ENCODE measurements at regions not wholly inside any gene's neighbourhood (a gene's known extent, or its start where the extent isn't known, plus 50 kb on each side); places are given as distances from the start of the nearest gene placed in this dataset.

GRCh38 chr4:178633263-178633662 is 1191.0 kb upstream of the AGA start:
- no peak for DNase-seq

- DNase-seq = no peak
Measured at GRCh38 chr4:178664621-178665020, 1222.4 kb upstream of the AGA start.

- DNase-seq = no peak
Measured at GRCh38 chr4:178665916-178666315, 1223.7 kb upstream of the AGA start.

GRCh38 chr4:178671766-178672165 is 1229.5 kb upstream of the AGA start:
- no peak for DNase-seq

DNA sequence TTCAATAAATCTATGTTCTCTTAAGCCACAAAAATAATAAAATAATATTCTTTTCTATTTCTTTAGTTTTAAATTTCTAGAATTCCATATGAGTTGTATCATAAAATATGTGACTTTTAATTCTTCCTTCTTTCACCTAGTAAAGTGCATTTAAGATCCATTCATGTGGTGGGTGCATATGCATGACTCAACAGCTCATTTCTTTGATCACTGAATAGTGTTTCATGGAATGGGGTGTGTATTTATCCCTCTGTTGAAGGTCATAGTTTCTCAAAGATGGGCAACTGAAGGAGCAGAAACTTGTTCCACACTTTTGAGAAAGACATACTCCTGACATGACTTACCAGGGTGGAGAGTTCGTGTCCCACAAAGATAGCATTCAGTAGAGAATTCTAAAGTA is 1230.3 kb upstream of the AGA start:
- DNase-seq = no peak

- no peak for DNase-seq
Measured at GRCh38 chr4:178681871-178682270, 1239.6 kb upstream of the AGA start.

DNA sequence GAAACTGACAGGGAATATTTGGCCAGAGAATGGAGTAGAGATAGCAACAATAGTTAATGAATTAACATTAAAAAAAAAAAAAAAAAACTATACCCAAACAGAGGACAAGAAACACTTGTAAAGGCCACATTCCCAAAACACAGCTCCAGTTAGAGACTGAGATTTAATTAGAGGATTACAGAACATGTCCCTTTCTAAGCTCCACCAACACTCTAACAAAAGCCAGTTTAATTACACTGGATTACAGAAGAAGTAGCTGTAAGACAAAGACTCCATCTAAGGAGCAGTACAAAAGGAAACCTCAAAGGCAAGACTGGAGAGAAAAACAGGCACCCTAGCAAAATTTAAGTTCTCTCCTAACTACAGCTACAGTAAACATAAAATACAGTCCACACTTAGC is 1247.7 kb upstream of the AGA start:
- DNase-seq = no peak

DNA sequence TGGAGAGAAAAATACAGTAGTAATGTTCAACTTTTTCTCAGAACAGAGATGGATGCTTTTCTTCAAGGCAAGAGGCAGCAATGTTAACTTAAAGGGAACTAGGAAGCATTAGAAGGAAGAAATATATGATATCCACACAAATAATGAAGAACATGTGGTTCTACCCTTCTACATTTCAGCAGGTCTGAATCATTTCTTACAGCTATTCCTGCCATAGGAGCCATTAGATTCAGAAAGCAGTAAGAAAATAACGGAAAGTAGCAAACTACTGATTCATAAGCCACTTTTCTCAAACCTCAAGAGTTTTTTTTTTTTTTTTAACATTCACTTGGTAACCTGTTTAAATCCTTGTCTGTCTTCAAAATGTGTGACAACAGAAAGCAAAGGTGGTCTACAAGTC is 1251.6 kb upstream of the AGA start:
- DNase-seq = no peak

- DNase-seq = no peak
Measured at GRCh38 chr4:178696515-178696914, 1254.3 kb upstream of the AGA start.

- DNase-seq = no peak
Measured at GRCh38 chr4:178712486-178712885, 1270.2 kb upstream of the AGA start.

GRCh38 chr4:178738026-178738425 is 1295.8 kb upstream of the AGA start:
- DNase-seq = no peak

GRCh38 chr4:178745203-178745602 is 1303.0 kb upstream of the AGA start:
- DNase-seq = no peak

- DNase-seq = no peak
Measured at GRCh38 chr4:178752954-178753525, 1310.8 kb upstream of the AGA start.

- no peak for DNase-seq
Measured at GRCh38 chr4:178778496-178778895, 1336.3 kb upstream of the AGA start.

- no peak for DNase-seq
Measured at GRCh38 chr4:178781779-178782178, 1339.5 kb upstream of the AGA start.

DNA sequence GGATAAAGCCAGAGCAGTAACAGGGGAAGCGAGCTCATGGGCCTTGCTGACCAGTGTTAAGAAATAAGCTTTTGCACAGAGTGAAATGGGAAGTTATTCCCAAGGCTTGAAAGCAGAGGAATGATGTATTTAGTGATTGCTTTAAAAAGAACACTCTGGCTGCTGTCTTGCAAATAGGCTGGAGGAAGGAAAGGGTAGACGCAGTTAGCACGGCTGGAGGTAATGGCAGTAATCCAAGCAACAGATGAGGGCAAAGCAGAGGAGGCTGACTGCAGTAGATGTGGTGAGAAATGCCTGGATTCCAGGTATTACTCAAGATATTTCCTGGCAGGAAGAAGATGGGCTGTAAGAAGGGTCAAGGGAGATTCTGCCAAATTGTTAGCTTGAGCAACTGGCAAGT is 1342.3 kb upstream of the AGA start:
- no peak for DNase-seq

DNA sequence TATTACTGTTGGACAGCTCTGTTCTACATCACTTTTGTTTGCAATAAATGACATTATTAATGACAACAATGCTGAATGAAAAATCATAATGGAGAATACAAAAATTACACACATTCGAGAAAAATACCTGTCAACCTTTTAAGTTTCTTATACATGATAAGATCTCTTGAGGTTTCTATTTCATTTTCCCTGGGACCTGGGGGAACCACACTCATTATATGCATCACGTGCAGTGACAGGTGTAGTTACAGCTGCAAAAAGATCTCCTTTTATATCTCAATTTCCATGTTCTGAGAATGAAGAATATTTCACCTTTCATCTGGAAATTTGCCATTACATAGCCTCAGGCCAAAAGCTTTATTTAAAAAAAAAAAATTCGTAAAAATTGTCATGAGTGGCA is 1347.0 kb upstream of the AGA start:
- no peak for DNase-seq

DNA sequence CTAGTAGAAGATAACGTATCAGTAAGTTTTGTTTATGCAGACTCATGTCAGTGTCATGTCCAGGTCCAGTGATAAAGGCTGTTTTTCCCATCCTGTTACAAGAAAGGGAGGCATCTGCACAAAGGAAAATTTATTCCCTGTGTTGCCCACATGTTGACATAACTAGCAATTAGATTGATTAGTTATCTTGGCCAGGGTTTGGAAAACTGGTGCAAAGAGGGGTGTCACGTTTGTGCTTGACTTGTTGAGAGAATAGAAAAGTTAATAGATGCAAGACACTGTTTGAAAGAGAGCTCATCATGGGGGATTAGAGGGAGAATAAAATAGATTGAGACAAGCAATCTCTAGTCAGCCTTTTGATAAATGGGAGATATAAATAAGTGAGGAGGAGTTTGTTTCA is 1357.0 kb upstream of the AGA start:
- DNase-seq = no peak

- DNase-seq = no peak
Measured at GRCh38 chr4:178808106-178808505, 1365.9 kb upstream of the AGA start.

DNA sequence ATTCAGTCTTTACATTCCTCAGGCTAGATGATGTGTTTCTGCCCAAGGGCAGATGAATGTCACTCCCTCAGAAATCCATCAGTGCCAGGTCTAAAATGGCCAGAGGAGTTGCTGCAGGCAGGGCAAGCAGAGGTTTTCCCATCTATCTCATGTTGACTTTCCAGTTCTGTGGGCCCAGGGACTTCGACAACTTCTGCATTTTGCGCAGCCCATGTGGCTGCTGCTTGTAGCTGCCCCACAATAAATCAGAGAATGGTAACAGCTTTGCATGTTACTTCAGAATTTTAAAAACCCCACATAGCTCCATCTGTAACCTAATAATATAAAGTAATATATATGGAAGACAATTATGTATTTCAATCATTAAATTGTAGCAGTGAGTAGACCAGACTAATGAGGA is 1367.7 kb upstream of the AGA start:
- no peak for DNase-seq

DNA sequence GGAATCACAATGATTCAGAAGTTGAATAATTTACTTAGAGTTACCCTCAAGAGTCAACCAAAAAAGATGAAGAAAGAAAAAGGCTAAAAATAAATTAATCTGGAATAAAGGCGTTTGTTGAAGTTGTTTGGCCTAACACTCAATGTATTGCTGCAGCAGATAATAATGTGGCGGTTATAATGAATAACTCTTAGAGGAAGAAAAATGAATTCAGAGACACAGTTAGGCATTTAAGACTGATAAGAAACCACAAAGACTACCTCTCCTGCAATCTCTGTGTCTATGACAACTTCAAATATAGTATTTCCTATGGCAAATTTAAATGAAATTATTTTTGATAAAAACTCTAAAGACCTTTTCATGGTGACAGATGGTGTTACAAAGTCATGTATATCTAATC is 1369.1 kb upstream of the AGA start:
- DNase-seq = no peak

GRCh38 chr4:178812866-178813265 is 1370.6 kb upstream of the AGA start:
- DNase-seq = no peak

- no peak for DNase-seq
Measured at GRCh38 chr4:178814908-178815307, 1372.7 kb upstream of the AGA start.

DNA sequence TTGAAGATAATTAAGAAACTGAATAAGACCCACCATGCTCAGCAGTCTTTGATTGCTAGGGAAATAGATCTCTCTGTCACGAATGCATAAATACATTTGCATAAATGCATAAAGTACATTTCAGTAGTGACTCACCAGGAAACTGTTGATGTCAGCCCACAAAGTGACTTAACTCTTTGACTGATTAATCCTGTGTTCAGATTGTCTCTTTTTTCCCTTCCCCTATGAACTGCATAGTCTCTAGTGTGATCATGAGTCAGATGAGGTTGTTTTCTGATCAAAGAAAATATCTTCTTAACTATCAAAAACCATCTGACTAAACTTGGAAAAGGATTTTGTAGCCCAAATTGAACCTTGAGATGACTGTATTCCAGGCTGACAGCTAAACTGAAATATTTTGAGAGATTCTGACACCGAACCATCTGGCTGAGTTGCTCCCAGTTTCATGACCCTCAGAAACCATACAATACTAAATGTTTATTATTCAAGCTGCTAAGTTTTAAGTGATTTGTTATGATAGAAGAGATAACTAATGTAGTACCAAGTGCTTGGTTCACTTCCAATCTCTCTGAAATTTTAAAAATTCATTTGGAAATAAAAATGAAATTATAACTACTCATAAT is 1381.5 kb upstream of the AGA start:
- no peak for DNase-seq

GRCh38 chr4:178836865-178837264 is 1394.6 kb upstream of the AGA start:
- no peak for DNase-seq

Data from activated CD4-positive, alpha-beta T cell treated with anti-CD3 and anti-CD28 coated beads, Interleukin-2, amount 50 U/mL, for 48 hours (primary cell).